Keratinocyte (primary cell): ENCODE measurements at regions not wholly inside any gene's neighbourhood (a gene's known extent, or its start where the extent isn't known, plus 50 kb on each side); places are given as distances from the start of the nearest gene placed in this dataset.

ENCODE experiments used
- DNase-seq: peaks from one replicate; pipeline ENCODE4 v3.0.0-alpha.2; 2011; ENCODE audit warnings: low read depth, missing footprints, low spot score
- FAIRE-seq: peaks from 2 replicates; lab custom pipeline; 2011; peaks lifted over from hg19 to GRCh38; lab: Jason Lieb, UNC
- H2AFZ ChIP-seq: 2 replicates; pipeline ENCODE4 v1.6.0; 2012; ENCODE audit warnings: low read length, control low read depth, inconsistent platforms; ENCODE audit not compliant: control insufficient read depth
- H3K27ac ChIP-seq: 2 replicates; pipeline ENCODE4 v1.5.1; 2011; ENCODE audit warnings: low read length; ENCODE audit not compliant: control insufficient read depth, insufficient read depth
- H3K27me3 ChIP-seq: 3 replicates; pipeline ENCODE4 v1.6.0; 2011; ENCODE audit warnings: low read length; ENCODE audit not compliant: control insufficient read depth, insufficient read depth; ENCODE audit errors: extremely low read depth
- H3K36me3 ChIP-seq, 2 experiments: 2 replicates in 1 of 2; 3 replicates in 1 of 2; pipeline ENCODE4 v1.5.1; 2011; ENCODE audit warnings: low read length in 2 of 2, mild to moderate bottlenecking in 1 of 2; ENCODE audit not compliant: control insufficient read depth in 2 of 2, insufficient read depth in 2 of 2; ENCODE audit errors: extremely low read depth in 1 of 2
- H3K4me1 ChIP-seq: 3 replicates; pipeline ENCODE4 v1.5.1; 2011; ENCODE audit warnings: low read length; ENCODE audit not compliant: control insufficient read depth, insufficient read depth; ENCODE audit errors: extremely low read depth
- H3K4me2 ChIP-seq: 3 replicates; pipeline ENCODE4 v1.6.0; 2011; ENCODE audit warnings: low read depth, low read length; ENCODE audit not compliant: control insufficient read depth, insufficient read depth; ENCODE audit errors: extremely low read depth
- H3K4me3 ChIP-seq, 3 experiments: fragments of 200-600 bp in 1 of 3; sonication (generic) in 1 of 3; 2 replicates in 2 of 3; 3 replicates in 1 of 3; pipeline ENCODE4 v1.5.1; 2011 to 2016; ENCODE audit warnings: low read length in 3 of 3, mild to moderate bottlenecking in 3 of 3, control low read depth in 2 of 3, inconsistent platforms in 1 of 3, low read depth in 1 of 3, mixed read lengths in 1 of 3, mixed run types in 1 of 3, moderate library complexity in 1 of 3; ENCODE audit not compliant: control insufficient read depth in 2 of 3, insufficient read depth in 2 of 3; ENCODE audit errors: extremely low read depth in 1 of 3
- H3K79me2 ChIP-seq: 2 replicates; pipeline ENCODE4 v1.6.0; 2012; ENCODE audit warnings: low read length; ENCODE audit not compliant: control insufficient read depth, insufficient read depth
- H3K9ac ChIP-seq: 3 replicates; pipeline ENCODE4 v1.6.0; 2011; ENCODE audit warnings: low read length; ENCODE audit not compliant: control insufficient read depth, insufficient read depth; ENCODE audit errors: extremely low read depth
- H3K9me1 ChIP-seq: 3 replicates; pipeline ENCODE4 v1.6.0; 2011; ENCODE audit warnings: low read length; ENCODE audit not compliant: control insufficient read depth, insufficient read depth; ENCODE audit errors: extremely low read depth
- H3K9me3 ChIP-seq: 2 replicates; pipeline ENCODE4 v1.5.1; 2012; ENCODE audit warnings: low read depth, low read length; ENCODE audit not compliant: control insufficient read depth
- H4K20me1 ChIP-seq: 3 replicates; pipeline ENCODE4 v1.6.0; 2011; ENCODE audit warnings: low read length; ENCODE audit not compliant: control insufficient read depth, insufficient read depth; ENCODE audit errors: extremely low read depth
- CTCF ChIP-seq, 3 experiments: IDR thresholded peaks in 1 of 3; conservative IDR thresholded peaks in 1 of 3; optimal IDR thresholded peaks in 1 of 3; 2 replicates in 2 of 3; 3 replicates in 1 of 3; pipeline versions ENCODE3 to v1.5.1; 2011; ENCODE audit warnings: low read length in 3 of 3, mild to moderate bottlenecking in 3 of 3, moderate library complexity in 2 of 3, control low read depth in 1 of 3, inconsistent platforms in 1 of 3; ENCODE audit not compliant: insufficient read depth in 2 of 3; ENCODE audit errors: extremely low read depth in 1 of 3
- EZH2 ChIP-seq: IDR thresholded peaks from one replicate; pipeline ENCODE4 v1.6.1; 2012; ENCODE audit warnings: inconsistent platforms, mild to moderate bottlenecking, low read length, moderate library complexity
- dilution Hi-C: fragments of 300-500 bp; cut with MboI; formaldehyde crosslinking; loops from one replicate; pipeline ENCODE4 v1.7.0; 2020; ENCODE audit warnings: low sequenced_read_pairs; ENCODE audit not compliant: extremely low pct_ligation_motif_present

- DNase-seq (no peak), FAIRE-seq (no peak)
- Histone ChIP-seq H2AFZ (no peak overlapping the region), H3K27ac (no peak overlapping the region), H3K79me2 (no peaks in the 10 kb centered on the region), H3K36me3 (no peaks in the 10 kb centered on the region), H3K9me1 (no peaks in the 10 kb centered on the region), H3K9ac (no peak overlapping the region), H3K4me2 (no peak overlapping the region), H3K27me3 (no peaks in the 10 kb centered on the region), H3K4me3 (no peak overlapping the region), H4K20me1 (no peaks in the 10 kb centered on the region), H3K9me3 (no peaks in the 10 kb centered on the region), H3K4me1 (peaks cover 6% of the 10 kb centered on the region)
- TF ChIP-seq CTCF (optimal IDR thresholded peaks at IDR 0.05 in 1 of 3, IDR thresholded peaks at IDR 0.05 in 1 of 3, conservative IDR thresholded peaks at IDR 0.05 in 1 of 3; ENCODE audit: extremely low read depth in 1 of 3, insufficient read depth in 2 of 3, low read length in 3 of 3): no peak
- TF ChIP-seq EZH2: no peak
- dilution Hi-C loops: no loop called here
These were observed 64.5 kb upstream of the TANC2 start for GRCh38 chr17:62901544-62901943.

- no peak overlapping the region for H3K9ac ChIP-seq
- TF ChIP-seq EZH2: no peak
These were observed 65.9 kb upstream of the TANC2 start for GRCh38 chr17:62900096-62900495.

GRCh38 chr17:62899361-62899760, 66.7 kb upstream of the TANC2 start:
- dilution Hi-C loops: no loop called here
- no peak for TF ChIP-seq CTCF (optimal IDR thresholded peaks at IDR 0.05 in 1 of 3, IDR thresholded peaks at IDR 0.05 in 1 of 3, conservative IDR thresholded peaks at IDR 0.05 in 1 of 3; ENCODE audit: extremely low read depth in 1 of 3, insufficient read depth in 2 of 3, low read length in 3 of 3)
- TF ChIP-seq EZH2: no peak
- H2AFZ ChIP-seq: no peak overlapping the region

More at GRCh38 chr17:62900096-62900495, 65.9 kb upstream of the TANC2 start:
- Histone ChIP-seq H3K4me3 (no peak overlapping the region), H3K27me3 (no peaks in the 10 kb centered on the region), H3K4me2 (no peak overlapping the region), H3K36me3 (no peaks in the 10 kb centered on the region), H3K79me2 (no peaks in the 10 kb centered on the region), H3K4me1 (peaks cover 17% of the 10 kb centered on the region), H3K9me3 (no peaks in the 10 kb centered on the region), H3K9me1 (no peaks in the 10 kb centered on the region), H3K27ac (no peak overlapping the region), H2AFZ (no peak overlapping the region), H4K20me1 (no peaks in the 10 kb centered on the region)
- dilution Hi-C loops: no loop called here
- FAIRE-seq (no peak), DNase-seq (no peak)

More at GRCh38 chr17:62899361-62899760, 66.7 kb upstream of the TANC2 start:
- H3K4me1 ChIP-seq: peaks cover 17% of the 10 kb centered on the region
- H3K4me2 ChIP-seq: no peak overlapping the region
- no peaks in the 10 kb centered on the region for H4K20me1 ChIP-seq
- no peaks in the 10 kb centered on the region for H3K9me1 ChIP-seq
- no peak for DNase-seq
- no peak for FAIRE-seq
- H3K27me3 ChIP-seq: no peaks in the 10 kb centered on the region
- no peaks in the 10 kb centered on the region for H3K36me3 ChIP-seq
- no peaks in the 10 kb centered on the region for H3K9me3 ChIP-seq
- no peaks in the 10 kb centered on the region for H3K79me2 ChIP-seq
- H3K9ac ChIP-seq: no peak overlapping the region
- no peak overlapping the region for H3K4me3 ChIP-seq
- no peak overlapping the region for H3K27ac ChIP-seq
